HL-60 (cell line): ENCODE measurements at regions not wholly inside any gene's neighbourhood (a gene's known extent, or its start where the extent isn't known, plus 50 kb on each side); places are given as distances from the start of the nearest gene placed in this dataset.

ENCODE experiments used
- CTCF ChIP-seq: IDR thresholded peaks from one replicate; pipeline ENCODE4 v1.5.1; 2011; ENCODE audit warnings: low read length, control low read depth, inconsistent platforms; ENCODE audit not compliant: insufficient read depth
- GABPA ChIP-seq: IDR thresholded peaks from 2 replicates; pipeline ENCODE4 v1.6.1; 2012; ENCODE audit warnings: low read depth
- POLR2AphosphoS5 ChIP-seq: IDR thresholded peaks from 2 replicates; pipeline ENCODE4 v1.6.1; 2012; ENCODE audit warnings: low read depth
- REST ChIP-seq: IDR thresholded peaks from 2 replicates; pipeline ENCODE4 v1.6.1; 2012; ENCODE audit warnings: low read depth; ENCODE audit not compliant: insufficient replicate concordance
- SPI1 ChIP-seq: IDR thresholded peaks from 2 replicates; pipeline ENCODE4 v1.6.1; 2012; ENCODE audit warnings: low read depth, mild to moderate bottlenecking, borderline replicate concordance

- TF ChIP-seq CTCF (no peak), POLR2AphosphoS5 (no peak), GABPA (no peak), REST (no peak), SPI1 (no peak)
Observed at GRCh38 chr4:8690216-8691150, 97.9 kb downstream of the CPZ start.
